ENCODE measurements at regions not wholly inside any gene's neighbourhood (a gene's known extent, or its start where the extent isn't known, plus 50 kb on each side); places are given as distances from the start of the nearest gene placed in this dataset.
"Not testable (repeated sequence)": the region's sequence is repeated elsewhere in the genome, so short reads cannot be mapped to it uniquely, and the experiment has no call there.

GRCh38 chr7:6882321-6882721 is 56.2 kb upstream of the CCZ1B start:
- H3K56ac ChIP-seq (replicated peaks; ENCODE audit: insufficient read length, low read depth, low read length); H3K79me2 ChIP-seq (ENCODE audit: control insufficient read depth in 1 of 2, insufficient read depth in 2 of 2, low read length in 2 of 2); H2BK5ac ChIP-seq (ENCODE audit: low read depth, low read length); FAIRE-seq; H2BK120ac ChIP-seq (replicated peaks; ENCODE audit: low read depth, low read length); H4K8ac ChIP-seq (ENCODE audit: extremely low read depth, insufficient read depth, low read length); DNase-seq (ENCODE audit: low read depth in 1 of 2, low spot score in 2 of 2); H3K9me3 ChIP-seq (ENCODE audit: insufficient read depth in 2 of 2, low read depth in 1 of 2, low read length in 1 of 2); H3K4me3 ChIP-seq (ENCODE audit: extremely low read depth in 1 of 4, insufficient read depth in 2 of 4, low read depth in 3 of 4, low read length in 4 of 4); H4K5ac ChIP-seq (ENCODE audit: insufficient read length, low read depth, low read length); H3K14ac ChIP-seq (ENCODE audit: insufficient read length); H4K91ac ChIP-seq (replicated peaks; ENCODE audit: insufficient read length, low read length); H3K27ac ChIP-seq (ENCODE audit: low read depth, low read length); H3K23ac ChIP-seq (ENCODE audit: insufficient read length); H3K18ac ChIP-seq (ENCODE audit: extremely low read depth, low read length); H3K4ac ChIP-seq (replicated peaks; ENCODE audit: insufficient read length, low read depth, low read length); H2BK15ac ChIP-seq (ENCODE audit: low read length); H2AFZ ChIP-seq (ENCODE audit: low read length); H3K4me1 ChIP-seq (replicated peaks in 1 of 4; ENCODE audit: control insufficient read depth in 3 of 4, insufficient read depth in 4 of 4, low read length in 3 of 4); H2AK5ac ChIP-seq (ENCODE audit: low read depth, low read length); H4K20me1 ChIP-seq (replicated peaks in 1 of 2; ENCODE audit: control insufficient read depth in 1 of 2, insufficient read depth in 2 of 2, low read length in 2 of 2); H2BK20ac ChIP-seq (ENCODE audit: low read length); H3K4me2 ChIP-seq (ENCODE audit: insufficient read depth in 1 of 2, low read depth in 2 of 2, low read length in 2 of 2); H3K27me3 ChIP-seq (replicated peaks in 1 of 4; ENCODE audit: control insufficient read depth in 3 of 4, extremely low read depth in 1 of 4, insufficient read depth in 3 of 4, low read length in 3 of 4); H3K36me3 ChIP-seq (ENCODE audit: control insufficient read depth in 2 of 4, insufficient read depth in 4 of 4, low read length in 3 of 4); H3K79me1 ChIP-seq (ENCODE audit: low read depth, low read length); H3K23me2 ChIP-seq (ENCODE audit: low read depth, low read length); H2BK12ac ChIP-seq (ENCODE audit: low read depth, low read length); H3K9ac ChIP-seq (replicated peaks in 1 of 4; ENCODE audit: extremely low read depth in 1 of 4, low read depth in 3 of 4, low read length in 3 of 4); POLR2A ChIA-PET (ENCODE audit: partially characterized antibody); CTCF ChIA-PET (ENCODE audit: partially characterized antibody): not testable (repeated sequence)
- 87% methylated on average over 8 of the region's 8 CpGs; no CpG with 5 or more reads in 1 of the 2 experiments for WGBS, 2 experiments (ENCODE audit: extremely low coverage in 1 of 2, insufficient coverage in 1 of 2, insufficient read length in 1 of 2, insufficient replicate concordance in 2 of 2, low coverage in 1 of 2, low lambda C conversion rate in 2 of 2, missing lambda C conversion rate in 1 of 2)

- H3K23ac ChIP-seq (ENCODE audit: insufficient read length); H3K56ac ChIP-seq (replicated peaks; ENCODE audit: insufficient read length, low read depth, low read length); H3K4ac ChIP-seq (replicated peaks; ENCODE audit: insufficient read length, low read depth, low read length); H3K79me1 ChIP-seq (ENCODE audit: low read depth, low read length); H3K9me3 ChIP-seq (ENCODE audit: insufficient read depth in 2 of 2, low read depth in 1 of 2, low read length in 1 of 2); H2BK12ac ChIP-seq (ENCODE audit: low read depth, low read length); H3K4me3 ChIP-seq (ENCODE audit: extremely low read depth in 1 of 4, insufficient read depth in 2 of 4, low read depth in 3 of 4, low read length in 4 of 4); H2BK120ac ChIP-seq (replicated peaks; ENCODE audit: low read depth, low read length); H2BK5ac ChIP-seq (ENCODE audit: low read depth, low read length); H3K36me3 ChIP-seq (ENCODE audit: control insufficient read depth in 2 of 4, insufficient read depth in 4 of 4, low read length in 3 of 4); H2BK15ac ChIP-seq (ENCODE audit: low read length); H2BK20ac ChIP-seq (ENCODE audit: low read length); POLR2A ChIA-PET (ENCODE audit: partially characterized antibody); H3K4me2 ChIP-seq (ENCODE audit: insufficient read depth in 1 of 2, low read depth in 2 of 2, low read length in 2 of 2); H4K20me1 ChIP-seq (replicated peaks in 1 of 2; ENCODE audit: control insufficient read depth in 1 of 2, insufficient read depth in 2 of 2, low read length in 2 of 2); H3K27ac ChIP-seq (ENCODE audit: low read depth, low read length); CTCF ChIA-PET (ENCODE audit: partially characterized antibody); H2AK5ac ChIP-seq (ENCODE audit: low read depth, low read length); H2AFZ ChIP-seq (ENCODE audit: low read length); H3K79me2 ChIP-seq (ENCODE audit: control insufficient read depth in 1 of 2, insufficient read depth in 2 of 2, low read length in 2 of 2); H3K9ac ChIP-seq (replicated peaks in 1 of 4; ENCODE audit: extremely low read depth in 1 of 4, low read depth in 3 of 4, low read length in 3 of 4); H4K91ac ChIP-seq (replicated peaks; ENCODE audit: insufficient read length, low read length); H3K4me1 ChIP-seq (replicated peaks in 1 of 4; ENCODE audit: control insufficient read depth in 3 of 4, insufficient read depth in 4 of 4, low read length in 3 of 4); FAIRE-seq; H3K27me3 ChIP-seq (replicated peaks in 1 of 4; ENCODE audit: control insufficient read depth in 3 of 4, extremely low read depth in 1 of 4, insufficient read depth in 3 of 4, low read length in 3 of 4); H3K23me2 ChIP-seq (ENCODE audit: low read depth, low read length); H4K8ac ChIP-seq (ENCODE audit: extremely low read depth, insufficient read depth, low read length); H4K5ac ChIP-seq (ENCODE audit: insufficient read length, low read depth, low read length); H3K18ac ChIP-seq (ENCODE audit: extremely low read depth, low read length); DNase-seq (ENCODE audit: low read depth in 1 of 2, low spot score in 2 of 2); H3K14ac ChIP-seq (ENCODE audit: insufficient read length): not testable (repeated sequence)
- WGBS, 2 experiments (ENCODE audit: extremely low coverage in 1 of 2, insufficient coverage in 1 of 2, insufficient read length in 1 of 2, insufficient replicate concordance in 2 of 2, low coverage in 1 of 2, low lambda C conversion rate in 2 of 2, missing lambda C conversion rate in 1 of 2), result 86% methylated on average over 5 of the region's 10 CpGs; no CpG with 5 or more reads in 1 of the 2 experiments
Observed at GRCh38 chr7:6883756-6884155, 57.7 kb upstream of the CCZ1B start.
